ENCODE measurements at regions not wholly inside any gene's neighbourhood (a gene's known extent, or its start where the extent isn't known, plus 50 kb on each side); places are given as distances from the start of the nearest gene placed in this dataset.

- TF ChIP-seq, protein P1, sequence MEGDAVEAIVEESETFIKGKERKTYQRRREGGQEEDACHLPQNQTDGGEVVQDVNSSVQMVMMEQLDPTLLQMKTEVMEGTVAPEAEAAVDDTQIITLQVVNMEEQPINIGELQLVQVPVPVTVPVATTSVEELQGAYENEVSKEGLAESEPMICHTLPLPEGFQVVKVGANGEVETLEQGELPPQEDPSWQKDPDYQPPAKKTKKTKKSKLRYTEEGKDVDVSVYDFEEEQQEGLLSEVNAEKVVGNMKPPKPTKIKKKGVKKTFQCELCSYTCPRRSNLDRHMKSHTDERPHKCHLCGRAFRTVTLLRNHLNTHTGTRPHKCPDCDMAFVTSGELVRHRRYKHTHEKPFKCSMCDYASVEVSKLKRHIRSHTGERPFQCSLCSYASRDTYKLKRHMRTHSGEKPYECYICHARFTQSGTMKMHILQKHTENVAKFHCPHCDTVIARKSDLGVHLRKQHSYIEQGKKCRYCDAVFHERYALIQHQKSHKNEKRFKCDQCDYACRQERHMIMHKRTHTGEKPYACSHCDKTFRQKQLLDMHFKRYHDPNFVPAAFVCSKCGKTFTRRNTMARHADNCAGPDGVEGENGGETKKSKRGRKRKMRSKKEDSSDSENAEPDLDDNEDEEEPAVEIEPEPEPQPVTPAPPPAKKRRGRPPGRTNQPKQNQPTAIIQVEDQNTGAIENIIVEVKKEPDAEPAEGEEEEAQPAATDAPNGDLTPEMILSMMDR (IDR thresholded peaks at IDR 0.05 in 2 of 3, conservative IDR thresholded peaks at IDR 0.05 in 1 of 3; ENCODE audit: borderline replicate concordance in 1 of 3, insufficient read depth in 1 of 3, low read depth in 2 of 3, low read length in 2 of 3) = no peak
- TF ChIP-seq REST (IDR thresholded peaks at IDR 0.05; ENCODE audit: low read depth) = no peak
Observed at GRCh38 chr1:170823120-170823519, 112.2 kb upstream of the MROH9 start.
